ENCODE measurements at regions not wholly inside any gene's neighbourhood (a gene's known extent, or its start where the extent isn't known, plus 50 kb on each side); places are given as distances from the start of the nearest gene placed in this dataset.

DNA sequence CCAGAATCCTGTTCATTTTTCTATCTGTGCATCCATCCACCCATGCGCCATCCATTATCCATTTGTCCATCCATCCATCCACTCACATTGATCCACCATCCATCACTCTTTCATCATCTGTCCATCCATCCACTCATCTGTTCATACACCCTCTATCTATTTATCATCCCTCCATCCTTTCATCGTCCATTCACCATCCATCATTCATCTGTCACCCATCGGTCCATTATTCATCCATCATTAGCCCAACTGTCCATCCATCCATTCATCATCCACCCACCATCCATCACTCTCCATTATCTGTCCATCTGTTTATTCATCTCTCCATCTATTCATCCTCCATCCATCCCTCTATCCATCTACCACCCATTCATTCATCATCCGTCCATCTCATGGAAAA lies 125.7 kb upstream of the TMPRSS2 start:
- no peak overlapping the region for H3K4me3 Mint-ChIP-seq (ENCODE audit: unreplicated experiment)

DNA sequence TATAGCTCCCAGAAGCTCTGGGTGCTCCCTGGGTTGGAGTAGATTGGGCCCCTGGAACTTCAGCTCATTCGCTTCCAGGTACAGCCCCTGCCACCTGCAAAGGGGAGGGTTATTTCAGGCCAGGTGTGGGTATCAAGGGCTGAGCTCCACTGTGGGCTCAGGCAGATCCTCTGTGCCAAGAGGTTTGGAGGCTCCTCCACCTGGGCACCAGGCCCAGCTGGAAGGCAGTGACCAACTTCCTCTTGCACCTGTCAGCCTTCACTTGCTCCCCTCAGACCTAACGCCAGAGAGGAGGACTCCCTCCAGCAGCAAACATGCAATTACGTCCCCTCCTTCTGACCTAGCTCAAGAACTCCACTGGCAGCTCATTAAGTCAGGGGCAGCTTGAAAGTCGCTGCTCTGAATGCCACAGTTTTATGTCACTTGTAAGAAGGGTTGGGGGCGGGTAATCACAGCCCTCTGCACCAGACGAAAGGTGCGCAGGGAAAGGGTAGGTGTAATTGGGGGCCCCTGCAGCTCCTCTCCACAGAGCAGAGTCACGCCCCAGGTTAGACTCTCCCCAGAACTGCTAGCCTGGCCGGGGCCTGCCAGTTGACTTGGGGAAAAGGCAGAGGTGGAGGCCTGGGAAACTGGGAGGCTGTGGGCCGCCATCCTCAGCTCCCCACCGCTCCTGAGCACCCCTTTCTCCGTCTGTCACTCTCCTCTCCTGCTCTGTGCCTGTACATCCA lies 125.0 kb upstream of the TMPRSS2 start:
- peaks cover 21% of the 10 kb centered on the region for H3K4me1 Mint-ChIP-seq (ENCODE audit: unreplicated experiment)
- no peak overlapping the region for H3K27ac Mint-ChIP-seq (ENCODE audit: unreplicated experiment)
- DNase-seq (ENCODE audit: extremely low spot score, unreplicated experiment), result no peak
- no peaks in the 10 kb centered on the region for H3K36me3 Mint-ChIP-seq (ENCODE audit: unreplicated experiment)
- H3K27me3 Mint-ChIP-seq (ENCODE audit: unreplicated experiment), result no peaks in the 10 kb centered on the region
- peaks cover 8% of the 10 kb centered on the region for H3K9me3 Mint-ChIP-seq (ENCODE audit: unreplicated experiment)
- TF ChIP-seq, protein P1, sequence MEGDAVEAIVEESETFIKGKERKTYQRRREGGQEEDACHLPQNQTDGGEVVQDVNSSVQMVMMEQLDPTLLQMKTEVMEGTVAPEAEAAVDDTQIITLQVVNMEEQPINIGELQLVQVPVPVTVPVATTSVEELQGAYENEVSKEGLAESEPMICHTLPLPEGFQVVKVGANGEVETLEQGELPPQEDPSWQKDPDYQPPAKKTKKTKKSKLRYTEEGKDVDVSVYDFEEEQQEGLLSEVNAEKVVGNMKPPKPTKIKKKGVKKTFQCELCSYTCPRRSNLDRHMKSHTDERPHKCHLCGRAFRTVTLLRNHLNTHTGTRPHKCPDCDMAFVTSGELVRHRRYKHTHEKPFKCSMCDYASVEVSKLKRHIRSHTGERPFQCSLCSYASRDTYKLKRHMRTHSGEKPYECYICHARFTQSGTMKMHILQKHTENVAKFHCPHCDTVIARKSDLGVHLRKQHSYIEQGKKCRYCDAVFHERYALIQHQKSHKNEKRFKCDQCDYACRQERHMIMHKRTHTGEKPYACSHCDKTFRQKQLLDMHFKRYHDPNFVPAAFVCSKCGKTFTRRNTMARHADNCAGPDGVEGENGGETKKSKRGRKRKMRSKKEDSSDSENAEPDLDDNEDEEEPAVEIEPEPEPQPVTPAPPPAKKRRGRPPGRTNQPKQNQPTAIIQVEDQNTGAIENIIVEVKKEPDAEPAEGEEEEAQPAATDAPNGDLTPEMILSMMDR (IDR thresholded peaks at IDR 0.05), result no peak
- no peak overlapping the region for H3K4me3 Mint-ChIP-seq (ENCODE audit: unreplicated experiment)

More for the DNA sequence above, 125.7 kb upstream of the TMPRSS2 start:
- H3K27ac Mint-ChIP-seq (ENCODE audit: unreplicated experiment), result no peak overlapping the region
- H3K27me3 Mint-ChIP-seq (ENCODE audit: unreplicated experiment), result no peaks in the 10 kb centered on the region
- DNase-seq (ENCODE audit: extremely low spot score, unreplicated experiment), result no peak
- TF ChIP-seq, protein P1 (IDR thresholded peaks at IDR 0.05), result no peak
- H3K36me3 Mint-ChIP-seq (ENCODE audit: unreplicated experiment), result no peaks in the 10 kb centered on the region
- H3K9me3 Mint-ChIP-seq (ENCODE audit: unreplicated experiment), result peaks cover 6% of the 10 kb centered on the region
- H3K4me1 Mint-ChIP-seq (ENCODE audit: unreplicated experiment), result peaks cover 22% of the 10 kb centered on the region

DNA sequence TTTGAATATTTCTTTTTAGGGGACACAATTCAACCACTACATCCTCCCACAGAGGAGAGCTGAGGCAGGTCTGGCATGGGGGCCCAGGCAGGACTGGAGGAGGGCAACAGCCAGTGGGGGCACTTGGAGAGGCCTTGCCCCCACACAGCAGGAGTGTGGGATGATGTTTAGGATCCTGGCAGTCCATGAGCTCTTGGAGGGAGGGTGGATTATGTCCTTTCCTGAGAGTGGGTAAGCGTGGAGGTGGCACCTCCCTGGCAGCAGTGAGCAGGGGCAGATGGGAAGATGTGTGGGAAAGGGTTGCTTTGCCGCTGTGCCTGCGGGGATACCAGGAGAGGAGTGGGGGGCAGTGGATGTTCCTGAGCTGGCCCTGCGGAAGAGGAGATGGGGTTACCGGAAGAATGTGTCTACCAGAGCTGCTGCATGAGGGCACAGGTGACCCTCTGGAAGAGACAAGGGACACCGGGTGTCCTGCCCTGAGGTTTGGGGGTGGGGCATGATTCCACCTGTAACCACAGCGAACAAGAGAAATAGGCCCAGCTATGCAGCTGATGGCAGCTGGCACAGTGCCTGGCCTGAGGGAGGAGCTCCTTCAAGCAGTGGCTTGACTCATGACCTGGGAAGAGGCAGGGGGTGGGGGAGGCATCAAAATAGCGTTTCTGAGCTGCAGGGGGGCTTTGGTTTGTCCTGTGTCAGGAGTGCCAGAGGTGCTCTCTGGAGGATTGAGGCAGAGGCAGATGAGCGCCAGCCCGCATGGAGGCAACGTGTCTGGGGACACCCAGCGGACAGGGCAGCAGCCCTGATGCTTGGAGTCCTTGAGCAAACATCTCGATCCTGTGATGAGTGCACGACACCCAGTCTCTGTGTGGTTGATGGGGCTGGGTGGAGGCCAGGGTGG lies 123.9 kb upstream of the TMPRSS2 start:
- Mint-ChIP-seq H3K27me3 (ENCODE audit: unreplicated experiment) (no peaks in the 10 kb centered on the region), H3K4me1 (ENCODE audit: unreplicated experiment) (peaks cover 19% of the 10 kb centered on the region), H3K4me3 (ENCODE audit: unreplicated experiment) (no peak overlapping the region), H3K9me3 (ENCODE audit: unreplicated experiment) (peaks cover 6% of the 10 kb centered on the region), H3K36me3 (ENCODE audit: unreplicated experiment) (no peaks in the 10 kb centered on the region), H3K27ac (ENCODE audit: unreplicated experiment) (no peak overlapping the region)
- TF ChIP-seq, protein P1 (IDR thresholded peaks at IDR 0.05), result no peak
- no peak for DNase-seq (ENCODE audit: extremely low spot score, unreplicated experiment)

DNA sequence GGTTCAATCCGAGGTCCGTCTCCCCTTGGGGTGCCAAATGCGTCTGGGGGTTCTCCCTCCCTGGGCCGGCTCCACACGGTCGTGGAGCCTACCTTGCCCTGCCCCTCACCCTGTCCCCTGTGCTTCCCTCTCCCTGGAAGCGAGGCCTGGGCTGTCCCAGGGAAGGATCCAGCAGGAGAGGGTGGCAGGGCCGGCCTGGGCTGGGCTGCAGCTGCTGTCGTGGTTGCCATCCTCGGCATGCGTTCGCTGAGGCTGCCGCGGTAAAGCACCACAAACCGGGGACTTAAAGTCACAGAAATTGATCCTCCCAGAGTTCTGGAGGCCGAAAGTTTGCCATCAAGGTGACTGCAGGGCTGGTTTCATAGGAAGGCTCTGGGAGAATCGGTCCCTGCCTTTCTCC lies 123.0 kb upstream of the TMPRSS2 start:
- Mint-ChIP-seq H3K27ac (ENCODE audit: unreplicated experiment) (no peak overlapping the region), H3K9me3 (ENCODE audit: unreplicated experiment) (peaks cover 6% of the 10 kb centered on the region), H3K4me3 (ENCODE audit: unreplicated experiment) (no peak overlapping the region), H3K27me3 (ENCODE audit: unreplicated experiment) (no peaks in the 10 kb centered on the region), H3K4me1 (ENCODE audit: unreplicated experiment) (peaks cover 19% of the 10 kb centered on the region), H3K36me3 (ENCODE audit: unreplicated experiment) (no peaks in the 10 kb centered on the region)
- TF ChIP-seq, protein P1 (IDR thresholded peaks at IDR 0.05), result no peak
- DNase-seq (ENCODE audit: extremely low spot score, unreplicated experiment), result no peak

GRCh38 chr21:41630249-41630648 lies 122.3 kb upstream of the TMPRSS2 start:
- Mint-ChIP-seq H3K4me3 (ENCODE audit: unreplicated experiment) (no peak overlapping the region), H3K27ac (ENCODE audit: unreplicated experiment) (no peak overlapping the region), H3K36me3 (ENCODE audit: unreplicated experiment) (no peaks in the 10 kb centered on the region), H3K27me3 (ENCODE audit: unreplicated experiment) (no peaks in the 10 kb centered on the region), H3K4me1 (ENCODE audit: unreplicated experiment) (peaks cover 19% of the 10 kb centered on the region), H3K9me3 (ENCODE audit: unreplicated experiment) (peaks cover 6% of the 10 kb centered on the region)
- TF ChIP-seq, protein P1 (IDR thresholded peaks at IDR 0.05), result no peak
- no peak for DNase-seq (ENCODE audit: extremely low spot score, unreplicated experiment)

Data from osteocyte (in vitro differentiated cells).